GM12892 (cell line): ENCODE measurements at regions not wholly inside any gene's neighbourhood (a gene's known extent, or its start where the extent isn't known, plus 50 kb on each side); places are given as distances from the start of the nearest gene placed in this dataset.

ENCODE experiments used
- DNase-seq: peaks from one replicate; pipeline ENCODE4 v3.0.0; 2011; ENCODE audit not compliant: insufficient read length
- FAIRE-seq: peaks from 2 replicates; lab custom pipeline; 2011; peaks lifted over from hg19 to GRCh38; lab: Jason Lieb, UNC
- POLR2A ChIP-seq: IDR thresholded peaks from 2 replicates; pipeline ENCODE4 v1.6.1; 2011; ENCODE audit warnings: low read depth, low read length, control low read depth
- POLR2AphosphoS5 ChIP-seq: IDR thresholded peaks from 2 replicates; pipeline ENCODE4 v1.6.1; 2011; ENCODE audit warnings: low read depth, low read length, control low read depth
- TAF1 ChIP-seq: IDR thresholded peaks from 2 replicates; pipeline ENCODE4 v1.6.1; 2011; ENCODE audit warnings: low read depth, mild to moderate bottlenecking, control low read depth, low read length, borderline replicate concordance

DNA sequence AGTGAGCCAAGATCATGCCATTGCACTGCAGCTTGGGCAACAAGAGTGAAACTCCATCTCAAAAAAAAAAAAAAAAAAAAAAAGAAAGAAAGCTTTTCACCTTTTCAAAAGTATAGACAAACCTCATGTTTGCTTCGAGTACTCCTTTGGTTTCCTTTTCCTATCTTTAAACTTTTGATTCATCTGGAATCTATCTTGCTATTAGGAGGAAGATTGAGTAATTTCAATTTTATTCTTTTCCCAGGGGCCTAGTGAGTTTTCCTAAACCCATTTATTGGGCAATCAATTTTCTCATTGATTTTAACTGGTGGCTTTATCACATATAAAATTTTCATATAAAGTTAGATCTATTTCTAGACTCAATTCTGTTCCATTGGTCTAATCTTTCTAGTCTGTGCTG lies 190.5 kb upstream of the VEPH1 start:
- FAIRE-seq (no peak), DNase-seq (no peak)
- TF ChIP-seq POLR2A: no peak
- no peak for TF ChIP-seq TAF1
- no peak for TF ChIP-seq POLR2AphosphoS5

DNA sequence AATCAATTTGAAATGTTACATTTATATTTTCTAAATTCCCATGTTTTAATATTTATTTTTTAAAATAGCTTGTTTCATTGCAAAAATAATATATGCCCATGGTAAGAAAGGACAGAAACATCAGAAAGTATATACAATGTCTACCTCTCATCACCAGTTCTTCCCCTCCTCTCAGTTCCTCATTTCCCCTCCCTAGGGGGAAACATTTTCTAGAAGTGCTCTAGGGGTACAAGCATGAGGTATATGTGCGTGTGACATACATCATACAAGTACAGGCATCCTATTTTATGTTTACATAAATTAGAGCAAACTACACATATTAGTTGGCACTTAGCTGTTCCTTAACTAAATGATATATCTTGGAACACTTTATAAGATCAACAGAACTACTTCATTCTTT lies 189.3 kb upstream of the VEPH1 start:
- TF ChIP-seq TAF1: no peak
- TF ChIP-seq POLR2AphosphoS5: no peak
- no peak for TF ChIP-seq POLR2A
- FAIRE-seq (no peak), DNase-seq (no peak)

DNA sequence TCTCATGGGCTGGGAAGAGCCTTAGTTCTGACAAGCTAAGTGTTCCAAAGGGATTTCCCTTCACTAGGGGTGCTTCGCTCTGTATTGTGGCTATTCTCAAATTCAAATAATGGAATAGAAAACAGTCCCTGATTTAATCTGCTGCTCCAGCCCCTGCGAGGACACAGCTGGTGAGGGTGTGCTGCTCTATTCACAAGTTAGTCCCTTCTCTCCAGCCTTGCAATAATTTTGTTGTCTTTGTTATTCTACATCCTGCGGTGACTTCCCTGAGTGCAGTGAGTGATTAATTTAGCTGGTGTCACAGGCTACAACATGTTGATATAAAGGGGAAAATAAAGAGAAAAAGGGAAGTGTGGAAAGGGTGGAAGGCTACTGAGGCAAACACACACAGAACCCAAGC lies 180.5 kb upstream of the VEPH1 start:
- FAIRE-seq (no peak), DNase-seq (no peak)

DNA sequence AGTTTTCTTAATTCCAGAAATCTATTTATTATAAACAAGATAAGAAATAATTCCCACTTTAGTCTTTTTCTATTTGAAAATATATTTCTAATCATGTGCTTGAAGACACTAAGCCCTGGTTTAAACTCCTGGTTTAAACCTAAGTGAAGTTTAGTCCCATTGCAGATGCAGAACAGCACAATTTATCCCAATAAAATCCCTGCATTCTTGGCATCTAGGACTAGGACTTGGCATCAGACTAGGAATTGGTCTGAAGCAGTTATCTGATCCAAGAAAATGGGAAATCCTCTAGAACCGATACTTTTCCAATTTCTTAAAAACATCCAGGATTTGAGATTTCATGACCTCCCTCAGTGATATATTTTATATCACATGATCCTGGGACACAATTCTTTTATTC lies 168.8 kb upstream of the VEPH1 start:
- no peak for TF ChIP-seq POLR2AphosphoS5
- no peak for TF ChIP-seq POLR2A
- no peak for TF ChIP-seq TAF1
- no peak for DNase-seq

More for the DNA sequence above, 180.5 kb upstream of the VEPH1 start:
- no peak for TF ChIP-seq POLR2A
- no peak for TF ChIP-seq POLR2AphosphoS5

DNA sequence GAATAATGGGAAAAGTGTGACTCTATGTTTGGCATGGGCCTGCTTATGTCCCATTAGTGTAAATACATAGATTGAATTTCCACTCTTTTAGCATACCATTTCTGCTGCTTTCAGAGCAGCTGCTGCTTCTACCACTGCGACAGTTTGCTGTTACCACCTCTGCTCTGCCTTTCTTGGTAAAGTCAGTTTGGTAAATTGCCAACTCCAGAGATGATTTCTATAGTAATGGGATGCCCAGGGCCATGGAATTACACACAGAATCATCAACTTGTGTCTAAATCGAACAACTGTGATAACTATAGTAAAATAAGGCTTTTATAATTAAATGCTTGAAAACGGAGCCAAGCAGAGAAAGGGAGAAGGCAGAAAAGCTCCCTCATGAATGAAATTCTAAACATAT lies 168.4 kb upstream of the VEPH1 start:
- no peak for TF ChIP-seq TAF1
- no peak for TF ChIP-seq POLR2A
- no peak for TF ChIP-seq POLR2AphosphoS5
- no peak for FAIRE-seq
- no peak for DNase-seq

More for the DNA sequence above, 168.8 kb upstream of the VEPH1 start:
- no peak for FAIRE-seq

DNA sequence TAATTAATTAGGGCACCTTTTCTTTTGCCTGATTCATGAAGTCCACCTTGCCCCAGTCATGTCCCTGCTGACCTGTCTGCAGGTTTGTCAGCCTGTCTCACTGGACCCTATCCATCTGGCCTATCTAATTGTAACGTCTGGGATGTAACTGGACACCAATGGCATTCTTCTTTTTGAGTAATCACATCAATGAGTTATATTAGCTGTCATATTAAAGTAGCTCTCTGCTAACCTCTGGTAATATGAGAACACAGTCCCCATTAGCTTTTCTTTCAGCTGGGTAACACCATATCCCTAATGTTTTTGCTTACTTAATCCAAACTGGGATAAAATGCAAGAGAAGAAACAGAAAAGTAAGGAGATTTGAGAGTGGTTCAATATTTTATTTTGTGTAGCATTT lies 166.2 kb upstream of the VEPH1 start:
- TF ChIP-seq POLR2A (no peak), POLR2AphosphoS5 (no peak), TAF1 (no peak)
- FAIRE-seq (no peak), DNase-seq (no peak)

DNA sequence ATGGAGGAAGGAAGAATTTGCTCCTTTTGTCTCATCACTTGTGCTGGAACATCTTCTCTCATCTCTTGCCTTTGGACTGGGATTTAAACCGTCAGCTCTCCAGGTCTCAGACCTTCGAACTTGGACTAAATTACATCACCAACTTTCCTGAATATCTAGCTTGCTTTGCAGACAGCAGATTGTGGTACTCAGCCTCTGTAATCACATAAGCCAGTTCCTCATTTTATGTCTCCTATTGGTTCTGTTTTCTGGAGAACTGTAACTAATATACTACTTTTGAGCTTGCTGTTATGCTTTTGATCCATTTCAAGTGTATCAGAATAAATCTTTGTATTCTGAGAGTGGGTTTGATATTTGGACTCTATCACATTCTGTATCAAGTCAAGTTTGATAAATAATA lies 164.3 kb upstream of the VEPH1 start:
- DNase-seq (no peak), FAIRE-seq (no peak)
- TF ChIP-seq POLR2A (no peak), POLR2AphosphoS5 (no peak), TAF1 (no peak)

DNA sequence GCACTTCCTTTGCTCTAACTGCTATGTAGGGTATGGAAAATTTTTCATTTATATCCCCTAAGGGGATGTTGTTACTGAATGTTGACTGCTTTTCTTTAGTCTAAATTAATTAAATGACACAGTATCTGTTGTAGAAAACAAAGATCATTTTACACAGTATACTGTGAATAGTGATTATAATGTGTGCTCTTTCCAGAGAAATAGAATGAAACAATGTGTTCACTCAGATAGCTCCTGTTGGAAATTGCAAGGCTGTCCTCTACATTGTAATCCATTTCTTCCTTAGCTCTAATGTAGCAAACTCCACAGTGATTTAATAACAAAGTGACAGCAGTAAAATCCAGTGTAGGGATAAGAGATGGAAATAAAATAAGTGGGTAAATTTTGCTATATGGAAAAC lies 159.0 kb upstream of the VEPH1 start:
- no peak for TF ChIP-seq POLR2A
- TF ChIP-seq POLR2AphosphoS5: no peak
- no peak for TF ChIP-seq TAF1
- DNase-seq (no peak), FAIRE-seq (no peak)

DNA sequence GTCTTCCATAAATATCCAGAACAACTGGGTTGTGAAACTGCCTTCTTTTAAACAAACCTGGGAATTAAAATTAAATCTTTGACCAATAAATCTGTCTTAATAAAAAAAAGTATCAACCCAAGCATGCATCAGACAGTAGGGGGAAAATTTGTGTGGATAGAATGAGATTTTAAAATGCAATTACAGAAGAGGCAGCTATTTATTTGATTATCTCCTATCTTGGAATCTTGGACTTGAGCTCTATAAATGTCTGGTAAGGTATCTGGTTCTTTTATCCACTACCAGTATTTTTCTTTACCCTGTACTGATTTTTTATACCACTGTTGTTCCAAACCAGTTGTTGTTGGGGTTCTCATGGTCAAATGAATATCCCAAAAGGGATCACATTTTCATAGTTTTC lies 157.6 kb upstream of the VEPH1 start:
- TF ChIP-seq POLR2A: no peak
- no peak for TF ChIP-seq TAF1
- TF ChIP-seq POLR2AphosphoS5: no peak
- no peak for FAIRE-seq
- no peak for DNase-seq

DNA sequence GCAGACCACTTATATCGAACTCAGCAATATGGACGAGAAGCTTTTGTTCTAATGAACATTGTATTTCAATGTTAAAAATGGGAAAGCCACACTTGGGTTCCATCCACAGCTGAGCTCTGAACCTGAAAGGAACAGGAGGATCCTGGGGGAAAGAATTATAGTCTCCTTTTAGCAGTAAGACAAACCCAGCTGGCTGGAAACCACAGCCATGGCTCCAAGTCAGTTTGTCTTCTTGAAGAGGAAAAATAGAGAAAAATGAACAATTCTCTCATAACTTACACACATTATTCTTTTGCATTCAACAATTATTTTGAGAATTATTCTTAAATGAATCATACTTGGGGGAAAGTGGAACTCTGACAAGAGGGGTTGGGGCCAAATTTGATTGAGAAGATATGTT lies 149.2 kb upstream of the VEPH1 start:
- DNase-seq: no peak
- no peak for TF ChIP-seq POLR2AphosphoS5
- no peak for TF ChIP-seq POLR2A
- no peak for TF ChIP-seq TAF1

DNA sequence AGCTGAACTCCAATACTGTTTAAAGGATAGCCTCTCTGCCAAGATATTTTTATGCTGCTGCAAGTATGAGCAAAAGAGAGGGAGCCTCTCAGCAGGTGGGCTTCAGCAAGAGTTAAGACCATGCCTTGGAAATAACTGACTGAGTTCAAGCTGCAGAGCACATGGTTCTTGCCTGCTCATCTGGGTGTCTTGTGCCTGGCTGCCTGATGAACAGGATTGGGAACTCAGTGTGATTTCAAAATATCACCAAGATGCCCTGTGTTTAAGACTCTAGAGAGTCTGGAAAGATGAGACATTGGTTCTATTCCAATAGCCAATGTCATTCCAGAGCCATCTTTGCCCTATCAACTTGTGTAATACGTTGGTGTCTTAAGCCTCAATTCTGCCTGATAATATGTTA lies 147.5 kb upstream of the VEPH1 start:
- no peak for DNase-seq
- TF ChIP-seq POLR2AphosphoS5 (no peak), POLR2A (no peak), TAF1 (no peak)
- FAIRE-seq: no peak

More for the DNA sequence above, 149.2 kb upstream of the VEPH1 start:
- FAIRE-seq: no peak

DNA sequence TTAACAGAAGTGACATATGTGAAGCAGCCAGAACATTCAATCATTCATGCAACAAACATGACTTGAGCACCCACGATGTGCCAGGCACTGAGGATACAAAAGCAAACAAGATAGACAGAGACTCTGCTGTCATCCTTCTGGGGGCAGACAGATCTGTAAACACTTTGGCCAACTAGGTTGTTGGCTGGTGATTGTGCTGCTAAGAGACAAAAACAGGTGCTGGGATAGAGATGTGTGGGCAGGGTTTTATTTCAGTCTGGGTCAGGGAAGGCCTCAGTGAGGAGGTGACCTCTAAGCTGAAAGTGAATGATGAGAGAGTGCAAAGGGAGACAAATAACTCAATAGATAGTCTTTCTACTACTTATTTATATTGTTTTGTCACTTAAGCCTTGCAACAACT lies 147.0 kb upstream of the VEPH1 start:
- no peak for TF ChIP-seq POLR2A
- no peak for TF ChIP-seq POLR2AphosphoS5
- no peak for TF ChIP-seq TAF1
- FAIRE-seq (no peak), DNase-seq (no peak)

DNA sequence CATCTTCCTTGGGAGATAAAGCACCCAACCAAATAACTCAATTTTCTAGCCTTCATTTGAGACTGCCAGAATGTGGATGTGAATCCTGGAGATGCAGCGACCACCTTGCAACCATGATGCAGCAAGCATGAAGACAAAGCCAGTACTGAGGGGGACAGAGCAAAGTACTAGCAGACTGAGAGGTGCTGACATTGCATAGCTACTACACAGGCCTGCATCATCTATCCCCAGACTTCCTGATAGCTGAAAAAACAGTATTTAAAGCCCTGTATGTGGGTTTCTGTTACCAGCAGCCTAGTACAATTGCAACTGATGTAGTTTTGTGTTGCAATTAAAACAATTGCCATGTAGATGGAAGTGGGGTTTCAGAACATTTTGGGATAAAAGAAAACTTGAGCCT lies 146.3 kb upstream of the VEPH1 start:
- TF ChIP-seq TAF1 (no peak), POLR2AphosphoS5 (no peak), POLR2A (no peak)
- DNase-seq: no peak
- no peak for FAIRE-seq
